ENCODE measurements at regions not wholly inside any gene's neighbourhood (a gene's known extent, or its start where the extent isn't known, plus 50 kb on each side); places are given as distances from the start of the nearest gene placed in this dataset.

- Mint-ChIP-seq H3K4me1 (peaks cover 70% of the 10 kb centered on the region), H3K9me3 (no peaks in the 10 kb centered on the region), H3K36me3 (no peaks in the 10 kb centered on the region), H3K27me3 (ENCODE audit: low read depth) (no peaks in the 10 kb centered on the region), H3K27ac (peak overlapping the region; percentile 98), H3K4me3 (peak overlapping the region; percentile 68)
- no peak for TF ChIP-seq CTCF (IDR thresholded peaks at IDR 0.05; ENCODE audit: unreplicated experiment)
- DNase-seq (ENCODE audit: low spot score in 2 of 2, unreplicated experiment in 2 of 2) = no peak
Observed at GRCh38 chr18:22560275-22560610, 142.5 kb upstream of the CTAGE1 start.

- TF ChIP-seq CTCF (IDR thresholded peaks at IDR 0.05; ENCODE audit: unreplicated experiment) = no peak
- no peaks in the 10 kb centered on the region for H3K9me3 Mint-ChIP-seq
- H3K27me3 Mint-ChIP-seq (ENCODE audit: low read depth) = no peaks in the 10 kb centered on the region
- peak overlapping the region; percentile 98 for H3K27ac Mint-ChIP-seq
- H3K4me3 Mint-ChIP-seq = peak overlapping the region; percentile 68
- no peak for DNase-seq (ENCODE audit: low spot score in 2 of 2, unreplicated experiment in 2 of 2)
- H3K4me1 Mint-ChIP-seq = peaks cover 74% of the 10 kb centered on the region
- H3K36me3 Mint-ChIP-seq = no peaks in the 10 kb centered on the region
Observed at GRCh38 chr18:22560797-22561196, 143.1 kb upstream of the CTAGE1 start.

- Mint-ChIP-seq H3K36me3 (no peaks in the 10 kb centered on the region), H3K9me3 (no peaks in the 10 kb centered on the region), H3K27me3 (ENCODE audit: low read depth) (no peaks in the 10 kb centered on the region), H3K27ac (peak overlapping the region; percentile 87), H3K4me3 (peak overlapping the region; percentile 64), H3K4me1 (peaks cover 71% of the 10 kb centered on the region)
- peak; percentile 54 for TF ChIP-seq CTCF (IDR thresholded peaks at IDR 0.05; ENCODE audit: unreplicated experiment)
- no peak for DNase-seq (ENCODE audit: low spot score in 2 of 2, unreplicated experiment in 2 of 2)
Observed at GRCh38 chr18:22563164-22563583, 145.5 kb upstream of the CTAGE1 start.

- peak overlapping the region; percentile 87 for H3K27ac Mint-ChIP-seq
Observed at GRCh38 chr18:22564036-22564435, 146.3 kb upstream of the CTAGE1 start.

GRCh38 chr18:22566703-22567420 is 149.1 kb upstream of the CTAGE1 start:
- Mint-ChIP-seq H3K27me3 (ENCODE audit: low read depth) (peaks cover 2% of the 10 kb centered on the region), H3K4me3 (no peak overlapping the region), H3K36me3 (peaks cover 2% of the 10 kb centered on the region), H3K9me3 (peaks cover 6% of the 10 kb centered on the region), H3K27ac (peak overlapping the region; percentile 88), H3K4me1 (peaks cover 59% of the 10 kb centered on the region)
- DNase-seq (ENCODE audit: low spot score in 2 of 2, unreplicated experiment in 2 of 2) = no peak
- no peak for TF ChIP-seq CTCF (IDR thresholded peaks at IDR 0.05; ENCODE audit: unreplicated experiment)

More at GRCh38 chr18:22564036-22564435, 146.3 kb upstream of the CTAGE1 start:
- no peak for TF ChIP-seq CTCF (IDR thresholded peaks at IDR 0.05; ENCODE audit: unreplicated experiment)
- H3K9me3 Mint-ChIP-seq = no peaks in the 10 kb centered on the region
- H3K4me1 Mint-ChIP-seq = peaks cover 73% of the 10 kb centered on the region
- no peaks in the 10 kb centered on the region for H3K36me3 Mint-ChIP-seq
- no peaks in the 10 kb centered on the region for H3K27me3 Mint-ChIP-seq (ENCODE audit: low read depth)
- DNase-seq (ENCODE audit: low spot score in 2 of 2, unreplicated experiment in 2 of 2) = no peak
- no peak overlapping the region for H3K4me3 Mint-ChIP-seq
